22Rv1 (cell line): ENCODE measurements at regions not wholly inside any gene's neighbourhood (a gene's known extent, or its start where the extent isn't known, plus 50 kb on each side); places are given as distances from the start of the nearest gene placed in this dataset.

ENCODE experiments used
- ZFX ChIP-seq: fragments of 450-650 bp; IDR thresholded peaks from 2 replicates; pipeline ENCODE4 v1.6.1; 2017; ENCODE audit warnings: antibody characterized with exemption, borderline replicate concordance
- TF ChIP-seq, protein P1 (sequence below): fragments of 450-650 bp; IDR thresholded peaks from 2 replicates; pipeline ENCODE4 v1.5.1; 2017; ENCODE audit warnings: mild to moderate bottlenecking

DNA sequence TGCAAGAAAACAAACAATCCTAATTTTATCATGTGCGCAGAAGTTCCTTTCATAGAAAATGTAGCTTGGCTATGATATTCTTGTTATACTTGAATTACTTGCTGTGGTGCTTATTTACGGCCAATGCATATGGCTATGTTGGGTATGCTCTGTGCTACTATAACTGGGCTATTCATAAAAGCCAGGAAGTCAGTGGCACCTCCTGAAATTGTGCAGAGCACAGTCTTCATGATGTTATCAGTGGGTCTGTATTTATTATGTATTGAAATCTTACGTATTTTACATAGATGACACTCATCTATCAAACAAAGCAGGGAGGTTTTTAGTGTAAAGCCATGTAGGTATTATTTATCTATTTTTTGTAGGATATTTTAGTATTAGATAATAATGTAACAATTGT is 196.5 kb upstream of the NAALADL2 start:
- TF ChIP-seq, protein P1, sequence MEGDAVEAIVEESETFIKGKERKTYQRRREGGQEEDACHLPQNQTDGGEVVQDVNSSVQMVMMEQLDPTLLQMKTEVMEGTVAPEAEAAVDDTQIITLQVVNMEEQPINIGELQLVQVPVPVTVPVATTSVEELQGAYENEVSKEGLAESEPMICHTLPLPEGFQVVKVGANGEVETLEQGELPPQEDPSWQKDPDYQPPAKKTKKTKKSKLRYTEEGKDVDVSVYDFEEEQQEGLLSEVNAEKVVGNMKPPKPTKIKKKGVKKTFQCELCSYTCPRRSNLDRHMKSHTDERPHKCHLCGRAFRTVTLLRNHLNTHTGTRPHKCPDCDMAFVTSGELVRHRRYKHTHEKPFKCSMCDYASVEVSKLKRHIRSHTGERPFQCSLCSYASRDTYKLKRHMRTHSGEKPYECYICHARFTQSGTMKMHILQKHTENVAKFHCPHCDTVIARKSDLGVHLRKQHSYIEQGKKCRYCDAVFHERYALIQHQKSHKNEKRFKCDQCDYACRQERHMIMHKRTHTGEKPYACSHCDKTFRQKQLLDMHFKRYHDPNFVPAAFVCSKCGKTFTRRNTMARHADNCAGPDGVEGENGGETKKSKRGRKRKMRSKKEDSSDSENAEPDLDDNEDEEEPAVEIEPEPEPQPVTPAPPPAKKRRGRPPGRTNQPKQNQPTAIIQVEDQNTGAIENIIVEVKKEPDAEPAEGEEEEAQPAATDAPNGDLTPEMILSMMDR, result no peak
- no peak for TF ChIP-seq ZFX
